DOHH2 (cell line): ENCODE measurements at regions not wholly inside any gene's neighbourhood (a gene's known extent, or its start where the extent isn't known, plus 50 kb on each side); places are given as distances from the start of the nearest gene placed in this dataset.

Source experiments
- H3F3A ChIP-seq: fragments of 200-600 bp; sonication (generic), shearing (Covaris generic); 2 replicates; pipeline ENCODE4 v1.6.0; 2016; ENCODE audit warnings: antibody characterized with exemption, mild to moderate bottlenecking; ENCODE audit not compliant: control insufficient read depth, insufficient read depth
- H3K27ac ChIP-seq: fragments of 200-600 bp; sonication (generic); 2 replicates; pipeline ENCODE4 v1.5.1; 2014; ENCODE audit warnings: low read depth, mild to moderate bottlenecking, low read length, moderate library complexity
- H3K27me3 ChIP-seq: fragments of 200-600 bp; sonication (generic); 2 replicates; pipeline ENCODE4 v1.6.1; 2014; ENCODE audit warnings: mild to moderate bottlenecking, low read length, mixed read lengths; ENCODE audit not compliant: control insufficient read depth
- H3K36me3 ChIP-seq: fragments of 200-600 bp; sonication (generic); 2 replicates; pipeline ENCODE4 v1.6.1; 2014; ENCODE audit warnings: mild to moderate bottlenecking, low read length, moderate library complexity, mixed read lengths; ENCODE audit not compliant: control insufficient read depth
- H3K4me1 ChIP-seq: fragments of 200-600 bp; sonication (generic); 2 replicates; pipeline ENCODE4 v1.6.1; 2014; ENCODE audit warnings: mild to moderate bottlenecking, low read length, mixed read lengths; ENCODE audit not compliant: control insufficient read depth
- H3K4me2 ChIP-seq: fragments of 200-600 bp; sonication (generic); 2 replicates; pipeline ENCODE4 v1.6.0; 2014; ENCODE audit warnings: mild to moderate bottlenecking, low read length, moderate library complexity
- H3K4me3 ChIP-seq: fragments of 200-600 bp; sonication (generic); 2 replicates; pipeline ENCODE4 v1.5.1; 2014; ENCODE audit warnings: mild to moderate bottlenecking, low read length, mixed read lengths
- H3K79me2 ChIP-seq: fragments of 200-600 bp; sonication (generic); 2 replicates; pipeline ENCODE4 v1.6.1; 2014; ENCODE audit warnings: mild to moderate bottlenecking, low read length, mixed read lengths; ENCODE audit not compliant: control insufficient read depth
- H3K9me2 ChIP-seq: fragments of 200-600 bp; sonication (generic); replicated peaks from 2 replicates; pipeline ENCODE4 v1.6.1; 2014; ENCODE audit warnings: mild to moderate bottlenecking, low read length, mixed read lengths; ENCODE audit not compliant: control insufficient read depth
- H3K9me3 ChIP-seq: fragments of 200-600 bp; sonication (generic); 2 replicates; pipeline ENCODE4 v1.6.1; 2014; ENCODE audit warnings: antibody characterized with exemption, low read length, mixed read lengths; ENCODE audit not compliant: control insufficient read depth, insufficient read depth
- H4K20me1 ChIP-seq: fragments of 200-600 bp; sonication (generic); 2 replicates; pipeline ENCODE4 v1.6.0; 2014; ENCODE audit warnings: low read depth, mild to moderate bottlenecking, antibody characterized with exemption, low read length, moderate library complexity; ENCODE audit not compliant: control insufficient read depth, insufficient read depth
- CTCF ChIP-seq: fragments of 200-600 bp; sonication (generic); IDR thresholded peaks from one replicate; pipeline ENCODE4 v1.5.1; 2014; ENCODE audit warnings: antibody characterized with exemption, mild to moderate bottlenecking, low read depth, low read length; ENCODE audit not compliant: poor library complexity, severe bottlenecking
- EZH2phosphoT487 ChIP-seq: fragments of 200-600 bp; sonication (generic); IDR thresholded peaks from 2 replicates; pipeline ENCODE4 v1.6.1; 2017; ENCODE audit warnings: borderline replicate concordance, mild to moderate bottlenecking, antibody characterized with exemption, low read length, moderate library complexity, mixed read lengths

- Histone ChIP-seq H3K9me2 (no peaks in the 10 kb centered on the region), H4K20me1 (no peaks in the 10 kb centered on the region), H3K4me1 (no peaks in the 10 kb centered on the region), H3F3A (no peaks in the 10 kb centered on the region), H3K4me3 (no peak overlapping the region), H3K36me3 (no peaks in the 10 kb centered on the region), H3K9me3 (no peaks in the 10 kb centered on the region), H3K79me2 (no peaks in the 10 kb centered on the region), H3K27ac (no peak overlapping the region), H3K4me2 (no peak overlapping the region), H3K27me3 (peaks cover 4% of the 10 kb centered on the region; the same call in 1 of the 2 replicates)
- TF ChIP-seq EZH2phosphoT487 (no peak), CTCF (no peak)
Observed at GRCh38 chr18:60060026-60060425, 160.2 kb downstream of the PMAIP1 start.

GRCh38 chr18:60059216-60059615 lies 159.4 kb downstream of the PMAIP1 start:
- no peak overlapping the region for H3K4me3 ChIP-seq
- H3K4me2 ChIP-seq, result no peak overlapping the region
- no peaks in the 10 kb centered on the region for H3F3A ChIP-seq
- no peaks in the 10 kb centered on the region for H3K9me3 ChIP-seq
- no peaks in the 10 kb centered on the region for H3K9me2 ChIP-seq
- no peaks in the 10 kb centered on the region for H3K4me1 ChIP-seq
- H3K79me2 ChIP-seq, result no peaks in the 10 kb centered on the region
- H3K27me3 ChIP-seq, result peaks cover 4% of the 10 kb centered on the region; the same call in 1 of the 2 replicates
- H3K27ac ChIP-seq, result no peak overlapping the region
- no peak for TF ChIP-seq EZH2phosphoT487
- TF ChIP-seq CTCF, result no peak
- no peaks in the 10 kb centered on the region for H4K20me1 ChIP-seq
- no peaks in the 10 kb centered on the region for H3K36me3 ChIP-seq

- Histone ChIP-seq H3K9me2 (no peaks in the 10 kb centered on the region), H3K4me1 (no peaks in the 10 kb centered on the region), H3K27ac (no peak overlapping the region), H3K79me2 (no peaks in the 10 kb centered on the region), H3K9me3 (no peaks in the 10 kb centered on the region), H3K27me3 (no peaks in the 10 kb centered on the region), H3F3A (no peaks in the 10 kb centered on the region), H3K36me3 (no peaks in the 10 kb centered on the region), H3K4me3 (no peak overlapping the region), H4K20me1 (no peaks in the 10 kb centered on the region), H3K4me2 (no peak overlapping the region)
- no peak for TF ChIP-seq CTCF
- TF ChIP-seq EZH2phosphoT487, result no peak
Observed at GRCh38 chr18:60053747-60054304, 154.0 kb downstream of the PMAIP1 start.
